ENCODE measurements at regions not wholly inside any gene's neighbourhood (a gene's known extent, or its start where the extent isn't known, plus 50 kb on each side); places are given as distances from the start of the nearest gene placed in this dataset.

- TF ChIP-seq GATA2 (IDR thresholded peaks at IDR 0.05; ENCODE audit: low read depth, low read length) (no peak), GATA3 (IDR thresholded peaks at IDR 0.05; ENCODE audit: low read depth, low read length) (no peak)
Measured at GRCh38 chr4:14277505-14277904, 650.0 kb upstream of the BOD1L1 start.

Data from SH-SY5Y (cell line).